ENCODE measurements at regions not wholly inside any gene's neighbourhood (a gene's known extent, or its start where the extent isn't known, plus 50 kb on each side); places are given as distances from the start of the nearest gene placed in this dataset.
"Not testable (repeated sequence)": the region's sequence is repeated elsewhere in the genome, so short reads cannot be mapped to it uniquely, and the experiment has no call there.

DNA sequence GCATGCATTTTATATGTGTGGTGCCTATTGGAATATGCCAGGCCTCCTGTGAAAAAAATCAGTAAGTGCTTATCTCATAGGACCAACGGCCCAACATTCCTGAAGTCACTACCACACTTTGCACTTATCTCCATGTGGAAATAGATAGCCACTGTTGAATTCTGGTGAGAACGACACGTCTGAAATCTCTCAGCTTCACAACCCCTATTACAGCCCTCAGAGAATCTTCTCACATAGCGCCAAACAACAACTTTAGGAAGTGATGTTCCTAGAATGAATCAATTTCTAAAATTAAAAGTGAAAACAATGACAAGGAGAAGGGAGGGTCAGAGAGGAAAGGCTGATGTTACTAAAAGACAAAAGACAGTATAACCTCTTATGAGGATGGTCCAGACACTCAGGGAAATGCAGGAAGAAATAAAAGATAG, 270.8 kb upstream of the BTG1 start:
- no peak for DNase-seq

DNA sequence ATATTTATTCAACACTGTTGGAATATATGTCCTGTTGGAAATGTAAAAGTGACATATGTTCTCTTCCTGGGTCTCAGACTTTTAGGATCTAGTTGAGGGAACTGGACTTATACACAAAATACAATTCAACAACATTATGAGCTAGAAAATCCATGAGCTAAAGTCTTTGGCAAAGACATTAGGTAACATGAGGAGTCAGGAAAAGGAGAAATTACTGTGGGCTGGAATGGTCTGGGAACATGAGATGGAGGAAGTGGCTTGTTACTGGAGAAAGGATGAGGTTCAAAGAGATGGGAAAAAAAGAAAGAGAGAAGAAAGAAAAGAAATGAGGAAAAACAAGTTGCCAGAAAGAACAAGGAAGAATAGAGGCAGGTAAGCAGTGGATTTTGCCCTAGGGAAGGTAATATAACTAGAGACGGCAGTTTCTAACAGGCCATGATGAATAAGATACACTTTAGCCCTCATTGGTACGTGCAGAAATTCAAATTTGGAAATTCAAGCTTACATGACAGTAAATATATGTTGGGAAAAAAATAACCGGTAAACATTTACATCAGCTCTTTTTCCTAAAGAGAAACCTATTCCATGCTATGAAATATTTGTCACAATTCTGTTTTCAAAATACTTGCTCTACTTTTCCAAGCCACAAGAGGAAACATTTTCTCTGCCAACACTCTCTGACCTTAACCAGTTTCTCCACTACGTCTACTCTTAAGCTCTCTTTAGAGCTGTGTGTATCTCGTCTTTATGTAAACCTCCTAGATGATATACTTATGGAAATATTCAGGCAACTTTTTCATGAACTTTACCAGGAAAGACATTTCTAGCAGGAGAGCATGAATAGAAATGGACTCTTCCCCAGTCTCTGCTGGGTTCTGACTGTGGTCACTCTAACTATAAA, 268.8 kb upstream of the BTG1 start:
- DNase-seq = no peak

DNA sequence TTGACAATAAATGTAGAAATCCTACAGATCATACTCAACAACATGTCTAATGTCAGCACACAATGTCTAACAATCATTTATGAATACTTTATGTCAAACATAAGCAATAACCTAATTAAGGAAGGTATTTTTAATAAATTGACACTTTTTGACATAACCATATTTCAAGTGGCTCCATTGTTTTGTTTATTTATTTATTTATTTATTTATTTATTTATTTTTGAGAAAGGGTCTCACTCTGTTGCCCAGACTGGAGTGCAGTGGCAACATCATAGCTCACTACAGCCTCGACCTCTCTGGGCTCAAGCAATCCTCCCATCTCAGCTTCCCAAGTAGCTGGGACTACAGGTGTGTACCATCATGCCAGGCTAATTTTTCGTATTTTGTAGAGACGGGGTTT, 267.6 kb upstream of the BTG1 start:
- no peak for DNase-seq

DNA sequence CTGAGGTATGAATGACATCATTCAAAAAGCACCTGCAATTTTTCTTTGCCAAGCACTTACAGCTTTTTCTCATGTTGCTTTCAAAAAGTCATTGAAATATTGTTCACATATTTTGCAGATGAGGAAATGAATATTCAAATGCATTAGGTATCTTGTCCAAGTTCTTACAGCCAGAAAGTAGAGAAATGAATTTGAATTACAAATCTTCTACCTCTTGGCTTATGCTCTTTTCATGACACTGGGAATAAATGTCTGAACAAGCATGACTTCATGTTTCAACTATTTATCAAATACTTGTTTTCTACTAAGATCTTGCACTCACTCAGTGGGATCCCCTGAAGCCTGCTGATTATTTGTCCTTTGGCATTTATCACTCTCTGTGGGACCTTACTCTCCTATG, 267.2 kb upstream of the BTG1 start:
- no peak for DNase-seq

DNA sequence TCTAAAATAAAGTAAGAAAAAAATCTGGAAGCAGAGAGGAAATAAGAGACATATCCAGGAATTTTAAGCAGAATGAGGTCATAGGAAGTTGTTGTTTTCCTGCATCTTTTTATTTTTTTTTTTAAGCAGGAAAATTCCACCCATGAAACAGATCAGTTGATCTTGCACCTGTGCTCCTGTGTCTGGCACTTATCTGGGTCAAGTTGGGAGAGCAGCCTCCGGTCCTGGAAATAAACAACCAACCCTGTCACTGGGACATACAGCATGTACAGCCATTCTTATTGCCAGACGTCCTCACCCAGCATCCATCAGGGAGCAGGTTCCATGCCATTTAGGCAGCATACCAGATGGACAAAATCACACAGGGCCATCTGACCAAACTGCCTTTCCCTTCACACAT, 266.0 kb upstream of the BTG1 start:
- no peak for DNase-seq

DNA sequence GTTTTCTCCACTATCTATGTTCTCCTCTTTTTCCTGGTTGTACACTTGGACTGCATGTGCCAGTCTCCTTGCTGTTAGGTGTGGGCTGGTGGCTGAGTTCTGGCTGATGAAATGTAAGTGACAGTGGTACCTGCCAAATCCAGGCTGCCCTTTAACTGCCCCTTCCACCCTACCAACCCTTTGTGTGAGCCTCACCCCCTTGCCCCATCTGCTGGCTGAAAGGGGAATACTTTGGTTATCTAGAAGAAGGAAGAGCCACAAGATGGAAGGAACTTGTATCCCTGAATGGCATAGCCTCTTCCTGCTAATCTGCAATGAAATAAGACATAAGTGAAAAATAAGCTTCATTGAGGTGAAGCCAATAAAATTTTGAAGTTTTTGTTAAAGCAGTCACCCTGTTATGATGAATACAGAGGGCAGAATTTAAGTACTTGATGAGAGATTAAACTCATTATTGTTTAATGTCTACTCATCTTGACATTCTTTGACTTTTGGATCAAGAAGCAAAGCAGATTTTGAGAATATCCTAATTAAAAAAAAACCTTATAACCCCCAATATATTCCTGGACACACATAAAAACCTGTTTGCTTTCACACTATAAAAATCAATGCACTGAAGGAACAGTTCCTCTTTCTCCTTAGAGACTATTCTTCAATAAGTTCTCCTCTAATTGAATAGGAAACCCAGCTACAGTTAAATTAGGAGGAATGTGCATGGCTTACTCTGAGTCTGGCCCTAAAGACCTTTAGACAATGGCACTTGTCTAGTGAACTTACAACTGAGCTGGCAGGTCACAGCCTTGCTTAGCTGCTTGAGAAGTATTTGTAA, 262.6 kb upstream of the BTG1 start:
- DNase-seq = peak; percentile 73

DNA sequence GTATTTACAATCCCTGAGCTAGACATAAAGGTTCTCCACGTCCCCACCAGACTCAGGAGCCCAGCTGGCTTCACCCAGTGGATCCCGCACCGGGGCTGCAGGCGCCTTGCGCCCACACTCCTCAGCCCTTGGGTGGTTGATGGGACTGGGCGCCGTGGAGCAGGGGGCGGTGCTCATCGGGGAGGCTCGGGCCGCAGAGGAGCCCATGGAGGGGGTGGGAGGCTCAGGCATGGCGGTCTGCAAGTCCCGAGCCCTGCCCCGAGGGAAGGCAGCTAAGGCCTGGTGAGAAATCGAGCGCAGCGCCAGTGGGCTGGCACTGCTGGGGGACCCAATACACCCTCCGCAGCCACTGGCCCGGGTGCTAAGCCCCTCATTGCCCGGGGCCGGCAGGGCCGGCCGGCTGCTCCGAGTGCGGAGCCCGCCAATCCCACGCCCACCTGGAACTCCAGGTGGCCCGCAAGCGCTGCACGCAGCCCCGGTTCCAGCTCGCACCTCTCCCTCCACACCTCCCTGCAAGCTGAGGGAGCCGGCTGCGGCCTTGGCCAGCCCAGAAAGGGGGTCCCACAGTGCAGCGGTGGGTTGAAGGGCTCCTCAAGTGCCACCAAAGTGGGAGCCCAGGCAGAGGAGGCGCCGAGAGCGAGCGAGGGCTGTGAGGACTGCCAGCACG, 260.9 kb upstream of the BTG1 start:
- not testable (repeated sequence) for DNase-seq

DNA sequence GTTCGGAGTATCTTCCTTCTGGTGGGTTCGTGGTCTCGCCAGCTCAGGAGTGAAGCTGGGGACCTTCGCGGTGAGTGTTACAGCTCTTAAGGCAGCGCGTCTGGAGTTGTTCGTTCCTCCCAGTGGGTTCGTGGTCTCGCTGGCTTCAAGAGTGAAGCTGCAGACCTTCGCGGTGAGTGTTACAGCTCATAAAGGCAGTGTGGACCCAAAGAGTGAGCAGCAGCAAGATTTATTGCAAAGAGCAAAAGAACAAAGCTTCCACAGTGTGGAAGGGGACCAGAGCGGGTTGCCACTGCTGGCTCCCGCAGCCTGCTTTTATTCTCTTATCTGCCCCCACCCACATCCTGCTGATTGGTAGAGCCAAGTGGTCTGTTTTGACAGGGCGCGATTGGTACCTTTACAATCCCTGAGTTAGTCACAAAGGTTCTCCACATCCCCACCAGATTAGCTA, 260.2 kb upstream of the BTG1 start:
- DNase-seq = peak; percentile 60

DNA sequence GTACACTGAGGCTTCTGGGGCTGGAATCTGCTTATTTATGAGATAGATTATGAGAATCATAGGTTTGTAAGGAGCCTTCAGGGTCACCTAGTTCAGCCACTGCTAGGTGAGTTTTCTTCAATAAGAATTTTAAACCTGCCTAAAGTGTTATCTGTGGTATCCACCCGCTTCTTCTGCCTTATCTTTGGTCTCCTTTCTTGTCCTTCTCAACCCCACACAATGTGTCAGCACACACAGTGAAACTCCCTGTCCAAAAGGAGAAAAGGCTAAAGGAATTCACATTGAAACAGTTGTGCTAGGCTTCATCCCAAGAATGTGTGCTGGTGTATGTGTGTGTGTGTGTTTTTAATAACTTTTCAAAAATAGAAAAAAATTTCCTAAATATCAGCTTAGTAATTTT, 259.3 kb upstream of the BTG1 start:
- no peak for DNase-seq

DNA sequence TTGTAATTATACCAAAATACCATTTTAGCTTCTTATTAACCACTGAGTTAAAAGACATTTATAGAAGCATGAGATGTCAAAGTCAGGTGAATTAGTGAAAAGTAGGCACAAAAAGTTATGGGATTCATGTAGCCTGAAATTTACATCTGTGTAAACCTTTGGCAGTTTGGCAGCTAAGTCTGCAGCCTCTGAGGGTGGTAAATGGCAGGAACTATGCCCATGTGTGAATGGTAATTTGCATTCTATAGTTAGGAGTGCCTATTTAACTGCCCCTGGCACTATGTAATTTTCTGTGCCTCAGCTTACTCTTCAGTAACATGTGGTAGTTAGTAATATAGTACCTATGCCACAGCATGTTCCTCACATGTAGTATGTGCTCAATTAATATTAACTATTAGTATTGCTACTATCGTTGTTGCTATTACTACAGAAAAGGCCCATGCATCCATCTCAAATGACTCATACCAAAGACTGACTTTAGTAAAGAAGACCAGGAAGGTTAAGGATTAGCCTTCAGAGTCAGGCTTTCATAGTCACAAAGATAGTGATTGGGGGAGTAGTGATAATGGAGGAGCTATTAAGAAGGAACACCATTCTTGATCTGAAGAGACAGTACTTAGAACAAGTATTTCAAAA, 258.7 kb upstream of the BTG1 start:
- no peak for DNase-seq

DNA sequence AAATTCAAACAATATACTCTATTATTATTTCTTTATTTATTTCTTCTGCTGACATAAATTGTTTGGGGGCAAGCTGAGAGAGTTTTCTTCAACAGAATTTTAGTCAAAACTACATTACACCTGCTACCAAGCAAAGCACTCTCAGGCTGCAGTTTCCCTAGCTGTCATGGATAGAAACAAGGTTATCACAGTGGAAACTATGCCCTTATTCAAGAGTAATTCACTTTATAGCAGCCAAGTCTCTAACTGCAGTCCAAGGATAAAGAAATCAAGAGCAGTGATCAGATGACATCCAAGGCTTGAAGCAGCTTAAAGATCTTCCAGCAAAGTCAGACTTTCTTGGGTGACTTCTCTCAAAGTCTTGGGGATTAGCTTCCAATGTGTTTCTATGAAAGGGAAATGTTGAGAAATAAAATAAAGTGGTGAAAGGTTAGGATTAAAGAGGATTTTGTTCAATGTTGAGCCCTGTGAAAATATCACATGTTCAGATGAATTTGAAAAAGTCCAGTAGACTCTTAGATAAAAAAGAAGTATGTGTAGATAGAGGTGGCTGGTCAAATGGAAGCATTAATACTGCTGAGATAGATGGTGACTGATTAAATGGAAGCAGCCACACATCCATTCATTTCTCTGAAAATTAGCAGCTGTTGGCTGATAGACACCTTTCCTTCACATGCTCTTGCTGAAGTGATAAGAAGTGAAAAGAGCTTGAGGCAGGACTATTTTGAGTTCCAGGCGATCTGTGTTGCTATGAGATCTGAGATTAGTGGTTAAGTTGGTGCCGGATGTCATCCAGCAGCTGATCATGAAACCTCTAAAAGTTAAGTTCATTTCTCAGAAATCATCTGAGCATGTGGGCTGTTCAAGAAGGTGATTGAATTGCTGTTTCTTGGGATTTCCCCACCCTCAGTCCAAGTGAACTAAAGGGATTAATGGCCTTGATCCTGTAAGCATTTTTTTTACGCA, 257.8 kb upstream of the BTG1 start:
- peak; percentile 90 for DNase-seq

DNA sequence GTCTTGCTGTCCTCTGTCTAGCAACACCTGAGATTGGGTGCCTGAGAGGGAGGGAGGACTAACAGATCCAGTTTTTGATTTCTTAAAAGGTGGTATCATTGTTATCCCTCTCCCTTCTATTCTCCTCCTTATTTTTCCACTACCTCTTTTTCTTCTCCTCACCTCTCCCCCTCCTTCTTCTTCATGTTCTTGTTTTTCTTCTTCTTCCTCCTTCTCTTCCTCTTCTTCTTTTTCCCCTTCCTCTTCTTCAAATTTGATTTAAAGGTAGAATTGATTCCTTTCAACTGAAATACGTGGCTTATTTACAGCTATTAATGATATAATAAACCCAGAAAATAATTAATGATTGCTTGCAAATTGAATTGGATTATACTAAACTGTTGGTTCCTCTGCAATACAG, 256.8 kb upstream of the BTG1 start:
- DNase-seq = no peak

DNA sequence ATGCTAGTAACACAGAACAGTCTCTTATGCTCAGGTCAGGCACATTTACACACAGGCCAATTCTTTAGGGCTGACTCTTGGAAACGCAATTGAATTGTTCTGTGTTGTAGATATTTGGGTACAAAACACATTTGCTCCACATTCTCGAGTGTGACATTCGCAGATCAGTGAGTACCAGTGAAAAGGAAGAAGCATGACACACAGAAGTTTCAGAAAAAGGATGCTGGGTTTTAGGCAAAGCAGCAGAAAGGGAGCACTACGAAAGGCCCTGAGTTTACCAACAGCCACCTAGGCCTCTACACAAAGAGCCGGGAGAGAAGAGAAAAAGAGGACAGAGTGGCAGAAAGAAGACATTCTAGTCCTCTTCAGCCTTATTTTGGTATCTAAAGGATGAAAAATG, 254.4 kb upstream of the BTG1 start:
- DNase-seq = peak; percentile 36

DNA sequence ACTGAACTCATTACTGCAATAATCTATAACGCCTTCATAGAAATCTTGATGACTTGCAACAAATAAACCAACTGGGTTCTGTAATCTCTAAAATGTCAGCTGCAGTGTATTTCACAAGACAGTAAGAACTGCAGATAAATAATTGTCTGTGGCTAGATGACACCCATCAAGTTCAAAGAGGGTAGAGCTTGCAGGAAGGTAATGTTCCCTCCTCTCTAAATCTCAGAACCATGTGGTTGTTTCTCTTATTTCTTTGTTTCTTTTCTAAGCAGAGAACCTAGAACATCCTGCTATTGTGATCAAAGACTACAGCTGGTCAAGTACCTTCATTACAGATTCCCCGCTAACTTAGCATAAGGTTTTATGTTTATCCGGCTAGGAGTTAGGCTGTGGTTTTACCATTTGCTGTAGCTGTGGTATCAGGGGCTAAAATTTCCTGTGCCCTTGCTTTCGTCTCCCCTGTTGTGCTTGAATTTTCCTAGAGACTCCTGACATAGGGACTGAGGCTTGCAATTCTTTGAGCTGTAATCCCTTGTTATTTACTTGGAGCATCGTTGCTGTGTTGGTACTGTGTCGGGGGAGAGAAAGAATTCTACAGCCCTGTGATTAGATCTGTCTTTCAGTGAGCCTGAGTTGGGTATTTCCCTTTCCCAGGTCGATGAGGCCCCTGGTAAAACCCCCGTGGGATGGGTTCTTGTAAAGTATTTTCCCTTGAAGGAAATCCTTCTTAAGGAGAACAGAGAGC, 253.1 kb upstream of the BTG1 start:
- peak; percentile 33 for DNase-seq

DNA sequence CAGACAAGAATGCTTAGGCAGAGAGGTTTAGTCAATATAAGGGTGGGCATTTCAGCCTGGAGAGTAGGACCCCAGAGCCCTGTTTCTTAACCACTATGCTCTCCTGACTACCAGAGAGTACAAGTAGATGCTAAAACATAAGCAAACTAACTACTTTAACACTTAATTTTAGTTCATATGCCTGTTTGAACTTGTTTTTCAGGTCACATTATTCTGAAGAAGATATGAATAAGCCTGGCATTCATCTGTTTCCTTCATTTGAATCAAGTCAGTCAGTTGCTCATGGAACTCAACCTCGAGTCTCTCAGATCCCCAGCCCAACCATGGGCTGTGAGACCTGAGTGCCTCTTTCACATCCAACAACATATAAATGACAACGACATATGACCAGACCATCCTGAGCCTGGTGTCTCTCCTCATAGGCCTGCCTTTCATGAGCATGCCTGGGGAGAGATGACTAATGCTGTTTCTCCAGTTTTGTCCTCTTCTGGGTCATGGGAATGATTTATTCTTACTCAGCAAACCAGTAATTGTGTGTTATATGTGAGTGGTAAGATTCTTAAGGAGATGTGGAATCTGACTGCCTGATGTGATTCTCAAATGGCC, 251.1 kb upstream of the BTG1 start:
- DNase-seq = no peak

DNA sequence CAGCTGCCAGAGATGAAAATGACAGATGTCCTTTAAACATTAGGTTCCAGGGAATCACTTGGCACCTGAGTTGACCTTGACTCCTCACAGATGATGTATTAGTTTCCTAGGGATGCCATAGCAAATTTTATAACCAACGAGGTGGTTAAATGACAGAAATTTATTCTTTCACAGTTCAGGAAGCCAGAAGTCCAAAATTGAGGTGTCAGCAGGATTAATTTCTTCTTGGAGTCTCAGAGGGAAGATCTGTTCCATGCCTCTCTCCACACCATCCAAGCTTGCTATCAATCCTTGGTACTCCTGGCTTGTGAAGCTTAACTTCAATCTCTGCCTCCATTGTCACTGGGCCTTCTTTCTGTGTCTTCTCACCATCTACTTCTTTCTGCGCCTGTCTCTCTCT, 249.7 kb upstream of the BTG1 start:
- DNase-seq = no peak

DNA sequence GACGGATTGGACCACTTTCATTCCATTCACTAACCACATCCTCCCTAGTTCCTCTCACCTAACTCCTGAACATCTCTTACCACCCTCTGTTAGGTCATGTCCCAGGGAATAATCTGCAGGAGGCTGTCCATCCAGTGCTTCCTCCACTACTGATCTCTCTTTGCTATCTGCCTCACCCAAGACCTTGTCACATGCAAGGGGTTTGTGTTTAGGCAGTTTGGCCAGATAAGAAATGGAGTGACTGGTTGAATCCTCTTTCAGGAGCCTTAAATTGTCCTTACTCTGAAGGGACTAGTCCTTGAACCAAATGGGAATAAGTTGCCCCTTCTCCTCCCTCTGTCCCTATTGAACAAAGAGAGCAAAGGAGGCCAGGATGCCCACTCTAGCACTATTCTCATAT, 249.2 kb upstream of the BTG1 start:
- no peak for DNase-seq

DNA sequence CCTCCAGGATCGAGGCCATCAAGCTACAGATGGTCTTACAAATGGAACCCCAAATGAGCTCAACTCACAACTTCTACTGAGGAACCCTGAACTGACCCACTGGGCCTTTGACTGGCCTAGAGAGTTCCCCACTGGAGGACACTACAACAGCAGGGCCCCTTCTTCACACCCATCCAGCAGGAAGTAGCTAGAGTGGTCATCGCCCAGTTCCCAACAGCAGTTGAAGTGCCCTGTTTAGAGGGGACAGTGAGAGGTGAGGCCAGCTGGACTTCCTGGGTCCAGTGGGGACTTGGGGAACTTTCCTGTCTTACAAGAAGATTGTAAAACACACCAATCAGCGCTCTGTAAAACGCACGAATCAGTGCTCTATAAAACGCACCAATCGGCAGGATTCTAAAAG, 247.9 kb upstream of the BTG1 start:
- no peak for DNase-seq

DNA sequence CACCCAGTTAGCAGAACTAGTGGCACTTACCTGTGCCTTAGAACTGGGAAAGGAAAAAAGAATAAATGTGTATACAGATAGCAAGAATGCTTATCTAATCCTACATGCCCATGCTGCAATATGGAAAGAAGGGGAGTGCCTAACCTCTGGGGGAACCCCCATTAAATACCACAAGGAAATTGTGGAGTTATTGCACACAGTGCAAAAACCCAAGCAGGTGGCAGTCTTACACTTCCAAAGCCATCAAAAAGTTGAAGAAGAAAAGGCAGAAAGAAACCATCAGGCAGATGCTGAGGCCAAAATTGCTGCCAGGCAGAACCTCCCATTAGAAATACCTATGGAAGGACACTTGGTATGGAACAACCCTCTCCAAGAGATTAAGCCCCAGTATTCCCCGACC, 246.1 kb upstream of the BTG1 start:
- DNase-seq = peak; percentile 15

DNA sequence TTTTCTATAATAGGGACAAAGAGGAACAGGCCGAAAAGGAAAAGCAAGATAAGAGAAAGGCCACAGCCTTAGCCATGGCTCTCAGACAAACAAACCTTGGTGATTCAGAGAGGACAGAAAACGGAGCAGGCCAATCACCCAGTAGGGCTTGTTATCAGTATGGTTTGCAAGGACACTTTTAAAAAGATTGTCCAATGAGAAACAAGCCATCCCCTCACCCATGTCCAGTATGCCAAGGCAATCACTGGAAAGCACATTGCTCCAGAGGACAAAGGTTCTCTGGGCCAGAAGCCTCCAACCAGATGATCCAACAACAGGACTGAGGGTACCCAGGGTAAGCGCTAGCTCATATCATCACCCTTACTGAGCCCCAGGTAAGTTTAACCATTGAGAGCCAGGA, 243.8 kb upstream of the BTG1 start:
- no peak for DNase-seq

DNA sequence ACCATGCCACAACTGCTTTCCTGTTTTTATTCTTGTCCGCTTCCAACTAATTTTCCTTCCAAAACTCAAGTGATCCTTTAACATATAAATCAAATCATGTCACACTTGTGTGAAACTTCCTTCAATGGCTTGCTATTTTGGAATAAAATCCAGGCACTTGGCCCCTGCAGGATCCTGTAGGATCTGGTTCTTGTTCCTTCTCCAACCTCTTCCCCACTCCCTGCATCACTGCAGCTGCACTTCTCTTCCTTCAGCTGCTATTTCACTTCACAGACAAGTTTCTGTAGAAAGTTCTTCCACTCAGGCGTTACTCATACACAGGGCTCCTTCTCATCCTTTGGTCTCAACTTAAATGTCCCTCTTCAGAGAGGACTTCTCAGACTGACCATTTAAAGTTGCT, 239.7 kb upstream of the BTG1 start:
- DNase-seq = no peak

All from activated CD4-positive, alpha-beta T cell treated with anti-CD3 and anti-CD28 coated beads, Interleukin-10, Interleukin-2, amounts not matched to agents 100 ng/mL and 50 ng/mL, durations not matched to agents 16 hours and 8 hours (primary cell).